ENCODE measurements at regions not wholly inside any gene's neighbourhood (a gene's known extent, or its start where the extent isn't known, plus 50 kb on each side); places are given as distances from the start of the nearest gene placed in this dataset.

- TF ChIP-seq CTCF (conservative IDR thresholded peaks at IDR 0.05 in 1 of 2, IDR thresholded peaks at IDR 0.05 in 1 of 2; ENCODE audit: low read depth in 1 of 2, low read length in 2 of 2) (no peak), EZH2 (IDR thresholded peaks at IDR 0.05; ENCODE audit: low read length, missing control alignments) (no peak)
- H3K27ac ChIP-seq (ENCODE audit: insufficient read depth, low read length), result no peak overlapping the region
Observed at GRCh38 chr6:126640356-126640755, 300.4 kb downstream of the CENPW start.

GRCh38 chr6:126640921-126641320 lies 301.0 kb downstream of the CENPW start:
- no peak overlapping the region for H3K9ac ChIP-seq (ENCODE audit: insufficient read depth, low read length)
- no peak overlapping the region for H3K4me2 ChIP-seq (ENCODE audit: extremely low read depth, insufficient read depth, low read length)
- H4K20me1 ChIP-seq (ENCODE audit: control insufficient read depth, extremely low read depth, insufficient read depth, low read length), result no peaks in the 10 kb centered on the region
- DNase-seq (ENCODE audit: low read depth in 2 of 2), result no peak
- no peak for TF ChIP-seq CTCF (conservative IDR thresholded peaks at IDR 0.05 in 1 of 2, IDR thresholded peaks at IDR 0.05 in 1 of 2; ENCODE audit: low read depth in 1 of 2, low read length in 2 of 2)
- TF ChIP-seq EZH2 (IDR thresholded peaks at IDR 0.05; ENCODE audit: low read length, missing control alignments), result no peak
- no peak overlapping the region for H3K4me3 ChIP-seq (replicated peaks in 1 of 4; ENCODE audit: control extremely low read depth in 1 of 4, insufficient read depth in 1 of 4, low read depth in 3 of 4, low read length in 4 of 4)
- H3K4me1 ChIP-seq (ENCODE audit: control insufficient read depth, extremely low read depth, insufficient read depth, low read length), result no peaks in the 10 kb centered on the region
- no peaks in the 10 kb centered on the region for H3K27me3 ChIP-seq (ENCODE audit: control insufficient read depth, insufficient read depth, low read length)
- no peak overlapping the region for H2AFZ ChIP-seq (ENCODE audit: low read length)
- no peaks in the 10 kb centered on the region for H3K9me3 ChIP-seq (ENCODE audit: control insufficient read depth, insufficient read depth, low read depth, low read length)
- H3K36me3 ChIP-seq (ENCODE audit: control insufficient read depth, insufficient read depth, low read length), result no peaks in the 10 kb centered on the region
- no peaks in the 10 kb centered on the region for H3K79me2 ChIP-seq (ENCODE audit: control insufficient read depth, insufficient read depth, low read length)
- no peak overlapping the region for H3K27ac ChIP-seq (ENCODE audit: insufficient read depth, low read length)

More at GRCh38 chr6:126640356-126640755, 300.4 kb downstream of the CENPW start:
- H3K79me2 ChIP-seq (ENCODE audit: control insufficient read depth, insufficient read depth, low read length), result no peaks in the 10 kb centered on the region
- no peaks in the 10 kb centered on the region for H3K27me3 ChIP-seq (ENCODE audit: control insufficient read depth, insufficient read depth, low read length)
- no peaks in the 10 kb centered on the region for H3K4me1 ChIP-seq (ENCODE audit: control insufficient read depth, extremely low read depth, insufficient read depth, low read length)
- no peaks in the 10 kb centered on the region for H3K9me3 ChIP-seq (ENCODE audit: control insufficient read depth, insufficient read depth, low read depth, low read length)
- no peak overlapping the region for H2AFZ ChIP-seq (ENCODE audit: low read length)
- H4K20me1 ChIP-seq (ENCODE audit: control insufficient read depth, extremely low read depth, insufficient read depth, low read length), result no peaks in the 10 kb centered on the region
- H3K4me2 ChIP-seq (ENCODE audit: extremely low read depth, insufficient read depth, low read length), result no peak overlapping the region
- no peaks in the 10 kb centered on the region for H3K36me3 ChIP-seq (ENCODE audit: control insufficient read depth, insufficient read depth, low read length)
- no peak for DNase-seq (ENCODE audit: low read depth in 2 of 2)
- H3K4me3 ChIP-seq (replicated peaks in 1 of 4; ENCODE audit: control extremely low read depth in 1 of 4, insufficient read depth in 1 of 4, low read depth in 3 of 4, low read length in 4 of 4), result no peak overlapping the region
- H3K9ac ChIP-seq (ENCODE audit: insufficient read depth, low read length), result no peak overlapping the region

- no peak overlapping the region for H3K4me2 ChIP-seq (ENCODE audit: extremely low read depth, insufficient read depth, low read length)
- TF ChIP-seq EZH2 (IDR thresholded peaks at IDR 0.05; ENCODE audit: low read length, missing control alignments), result no peak
- TF ChIP-seq CTCF (conservative IDR thresholded peaks at IDR 0.05 in 1 of 2, IDR thresholded peaks at IDR 0.05 in 1 of 2; ENCODE audit: low read depth in 1 of 2, low read length in 2 of 2), result no peak
Observed at GRCh38 chr6:126641641-126642040, 301.7 kb downstream of the CENPW start.

More at GRCh38 chr6:126641641-126642040, 301.7 kb downstream of the CENPW start:
- Histone ChIP-seq H3K4me1 (ENCODE audit: control insufficient read depth, extremely low read depth, insufficient read depth, low read length) (no peaks in the 10 kb centered on the region), H4K20me1 (ENCODE audit: control insufficient read depth, extremely low read depth, insufficient read depth, low read length) (no peaks in the 10 kb centered on the region), H3K27ac (ENCODE audit: insufficient read depth, low read length) (no peak overlapping the region), H3K27me3 (ENCODE audit: control insufficient read depth, insufficient read depth, low read length) (no peaks in the 10 kb centered on the region), H2AFZ (ENCODE audit: low read length) (no peak overlapping the region), H3K9me3 (ENCODE audit: control insufficient read depth, insufficient read depth, low read depth, low read length) (no peaks in the 10 kb centered on the region), H3K79me2 (ENCODE audit: control insufficient read depth, insufficient read depth, low read length) (no peaks in the 10 kb centered on the region), H3K9ac (ENCODE audit: insufficient read depth, low read length) (no peak overlapping the region), H3K4me3 (replicated peaks in 1 of 4; ENCODE audit: control extremely low read depth in 1 of 4, insufficient read depth in 1 of 4, low read depth in 3 of 4, low read length in 4 of 4) (no peak overlapping the region), H3K36me3 (ENCODE audit: control insufficient read depth, insufficient read depth, low read length) (no peaks in the 10 kb centered on the region)
- no peak for DNase-seq (ENCODE audit: low read depth in 2 of 2)
